COLO668 (cell line): ENCODE measurements at regions not wholly inside any gene's neighbourhood (a gene's known extent, or its start where the extent isn't known, plus 50 kb on each side); places are given as distances from the start of the nearest gene placed in this dataset.
A peak's percentile ranks its signal among the peaks of the same experiment; 100 is the strongest.

Source experiments
- DNase-seq: peaks from one replicate; lab custom pipeline; 2025; ENCODE audit not compliant: unreplicated experiment; lab: John Stamatoyannopoulos, UW

GRCh38 chr3:30945291-30945690 is 50.8 kb upstream of the GADL1 start:
- DNase-seq: no peak

DNA sequence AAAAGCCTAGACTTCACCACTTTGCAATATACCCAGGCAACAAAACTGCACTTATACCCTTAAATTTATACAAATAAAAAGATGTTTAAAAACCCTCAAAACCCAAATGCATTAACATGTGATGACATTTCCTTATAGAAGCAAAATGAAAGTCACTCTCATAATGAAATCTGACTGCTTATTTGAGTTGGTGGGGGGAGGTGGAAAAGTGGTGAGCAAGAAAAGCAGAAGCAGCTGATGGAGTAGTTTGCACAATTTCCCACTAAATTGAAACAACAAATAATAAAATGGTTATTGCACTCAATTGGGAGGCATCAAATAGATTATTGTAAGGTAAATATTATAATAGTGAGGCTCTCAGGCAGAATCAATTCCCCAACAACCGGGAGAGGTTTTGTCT is 54.0 kb upstream of the GADL1 start:
- no peak for DNase-seq

- DNase-seq: no peak
Measured at GRCh38 chr3:30951826-30952225, 57.4 kb upstream of the GADL1 start.

GRCh38 chr3:30952786-30953185 is 58.3 kb upstream of the GADL1 start:
- DNase-seq: no peak

DNA sequence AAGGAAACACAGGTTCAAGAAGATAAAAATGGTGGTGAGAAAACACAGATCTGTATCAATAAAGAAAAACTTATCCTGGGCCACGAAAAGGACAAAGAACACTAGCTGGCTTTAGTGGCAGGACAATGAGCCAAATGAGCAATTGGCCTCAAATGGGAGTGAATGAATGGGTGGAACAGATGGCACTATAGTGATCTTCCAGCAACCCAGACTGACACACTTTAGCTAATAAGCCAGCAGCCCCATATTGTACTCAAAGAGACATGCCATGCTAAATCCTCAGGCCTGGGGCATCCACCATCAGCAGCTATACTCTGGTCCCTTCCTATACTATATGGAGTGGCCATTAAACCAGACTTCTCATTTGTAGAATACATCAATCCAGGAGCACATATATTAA is 60.0 kb upstream of the GADL1 start:
- no peak for DNase-seq

- DNase-seq: no peak
Measured at GRCh38 chr3:30962084-30962483, 67.6 kb upstream of the GADL1 start.

- no peak for DNase-seq
Measured at GRCh38 chr3:30962493-30962892, 68.0 kb upstream of the GADL1 start.

- no peak for DNase-seq
Measured at GRCh38 chr3:30963223-30963722, 68.8 kb upstream of the GADL1 start.

DNA sequence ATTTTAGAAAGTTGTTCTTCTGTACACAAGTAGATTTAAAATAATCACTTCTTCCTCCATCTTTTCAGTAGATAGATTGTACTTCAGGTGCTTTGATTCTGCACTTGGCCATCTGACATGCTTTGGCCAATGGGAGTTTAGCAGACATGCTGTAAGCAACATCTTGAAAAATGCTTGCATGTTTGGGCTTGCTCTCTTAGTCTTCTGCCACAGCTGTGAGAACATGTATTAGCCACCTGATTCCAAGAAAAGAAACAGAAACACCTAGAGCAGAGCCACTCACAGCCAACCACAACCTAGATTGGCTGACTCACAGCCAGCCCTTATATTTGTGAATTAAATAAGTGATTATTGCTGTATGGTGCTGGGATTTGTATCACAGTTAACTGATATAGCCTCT is 70.2 kb upstream of the GADL1 start:
- no peak for DNase-seq

DNA sequence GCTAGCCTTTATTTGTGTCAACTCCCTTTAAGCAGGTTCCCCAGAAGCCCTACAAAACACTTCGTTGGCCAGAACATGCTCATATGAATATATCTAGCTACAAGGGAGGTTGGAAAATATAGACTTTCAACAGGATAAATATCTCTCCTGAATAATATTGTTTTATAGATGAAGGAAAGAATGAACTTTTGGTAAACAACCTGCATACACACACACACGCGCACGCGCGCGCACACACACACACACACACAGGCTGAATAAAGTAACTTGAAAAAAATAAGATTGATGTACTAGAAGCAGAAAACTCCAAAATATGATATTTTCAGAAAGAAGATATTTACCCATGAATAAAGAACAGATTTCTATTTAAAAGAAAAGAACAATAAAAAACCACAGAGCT is 72.4 kb upstream of the GADL1 start:
- no peak for DNase-seq

- DNase-seq: no peak
Measured at GRCh38 chr3:30970183-30970582, 75.7 kb upstream of the GADL1 start.

DNA sequence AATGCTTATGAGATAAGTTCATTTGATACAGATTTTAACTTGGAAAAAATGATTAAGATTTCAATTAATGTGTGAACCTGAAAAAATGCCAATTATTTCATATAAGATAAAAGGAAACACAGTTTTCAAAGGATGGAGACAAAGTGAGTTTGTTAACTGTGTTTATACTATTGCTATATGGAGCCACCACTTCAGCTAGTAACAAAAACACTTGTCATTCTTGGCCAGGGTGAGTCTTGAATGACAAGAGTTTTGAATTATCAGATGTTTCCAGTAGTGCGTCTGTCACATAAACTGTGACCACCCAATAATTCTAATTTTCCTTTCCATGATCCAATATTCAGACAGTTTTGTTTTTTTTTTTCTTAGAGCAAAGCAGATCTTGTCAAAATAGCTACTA is 78.0 kb upstream of the GADL1 start:
- DNase-seq: no peak

- no peak for DNase-seq
Measured at GRCh38 chr3:30974071-30974470, 79.6 kb upstream of the GADL1 start.

DNA sequence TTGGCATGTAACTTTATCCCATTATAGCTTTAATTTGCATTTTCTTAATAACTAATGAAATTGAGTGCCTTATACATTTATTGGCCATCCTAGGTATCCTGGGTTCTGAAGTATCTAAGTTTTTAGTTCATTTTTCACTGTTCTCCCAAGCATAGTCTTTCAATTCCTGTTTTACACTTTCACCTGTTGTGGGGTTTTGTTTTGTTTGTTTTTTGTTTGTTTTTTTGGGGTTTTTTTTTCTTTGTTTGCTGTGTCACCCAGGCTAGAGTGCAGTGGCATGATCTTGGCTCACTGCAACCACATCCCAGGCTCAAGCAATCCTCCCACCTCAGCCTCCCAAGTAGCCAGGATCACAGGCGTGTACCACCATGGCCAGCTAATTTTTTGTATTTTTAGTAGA is 83.1 kb upstream of the GADL1 start:
- no peak for DNase-seq

- no peak for DNase-seq
Measured at GRCh38 chr3:30980993-30981392, 86.5 kb upstream of the GADL1 start.

- DNase-seq: no peak
Measured at GRCh38 chr3:30982416-30983075, 88.1 kb upstream of the GADL1 start.

DNA sequence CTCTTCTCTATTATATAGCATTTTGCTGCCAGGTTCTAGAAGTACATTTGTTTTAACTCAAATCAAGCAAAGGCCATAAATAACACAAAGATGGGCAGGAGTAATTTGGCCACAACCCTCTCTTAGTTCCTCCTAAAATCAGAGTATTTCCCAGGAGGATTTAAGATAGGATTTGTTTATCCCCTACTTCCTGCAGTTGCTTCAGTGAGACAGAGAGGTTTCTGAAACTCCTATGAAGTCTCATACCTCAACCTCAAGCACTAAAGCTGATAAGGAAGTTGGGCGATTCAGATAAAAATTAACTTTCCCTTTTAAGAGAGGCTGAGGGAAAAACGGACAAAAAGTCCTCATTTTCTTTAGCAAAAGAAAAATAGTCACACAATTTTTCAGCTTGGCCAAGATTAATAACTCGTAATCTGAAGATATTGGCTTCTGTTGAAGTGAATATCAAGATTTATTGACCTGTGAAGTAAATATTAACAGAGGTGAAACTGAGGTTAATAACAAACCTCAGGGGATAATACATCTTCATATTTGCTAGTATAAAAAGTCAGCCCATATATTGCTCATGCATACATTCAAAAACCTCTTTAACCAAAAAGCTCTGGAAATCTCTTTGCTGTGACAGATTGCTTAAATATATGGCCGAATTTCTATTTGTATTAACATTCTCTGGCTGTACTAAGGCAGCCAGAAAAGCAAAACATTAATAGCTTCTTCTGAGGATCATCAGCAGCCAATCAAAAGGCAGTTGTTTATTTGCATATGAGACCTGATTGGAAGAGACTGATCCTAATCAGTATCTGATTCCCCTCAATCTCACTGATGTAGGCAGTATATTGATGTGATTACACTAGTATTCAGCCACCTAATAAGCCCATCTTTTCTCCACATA is 90.6 kb upstream of the GADL1 start:
- DNase-seq: no peak

GRCh38 chr3:30986551-30986950 is 92.1 kb upstream of the GADL1 start:
- no peak for DNase-seq

- DNase-seq: no peak
Measured at GRCh38 chr3:30988769-30989168, 94.3 kb upstream of the GADL1 start.

- no peak for DNase-seq
Measured at GRCh38 chr3:30989276-30990030, 95.0 kb upstream of the GADL1 start.

GRCh38 chr3:30996467-30996866 is 102.0 kb upstream of the GADL1 start:
- DNase-seq: peak; percentile 61

DNA sequence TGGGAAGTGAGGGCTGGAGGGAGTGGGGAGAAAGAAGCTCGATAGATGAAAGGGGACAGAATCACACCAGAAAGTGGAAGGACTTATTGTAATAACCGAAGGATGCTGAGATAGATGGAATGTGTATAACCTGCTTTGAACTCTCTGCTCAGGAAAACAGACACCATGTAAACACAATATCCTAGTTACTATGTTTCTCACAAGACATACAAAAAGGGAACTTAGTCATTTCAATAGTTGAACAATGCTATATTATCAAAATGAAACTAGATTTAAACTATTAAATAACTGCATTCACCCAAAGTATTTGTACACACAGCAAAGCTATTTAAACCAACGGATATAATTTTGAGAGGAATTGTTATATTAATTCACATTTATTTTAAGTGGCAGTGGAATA is 108.3 kb upstream of the GADL1 start:
- DNase-seq: no peak
